Prostate gland (tissue), 2 donors: ENCODE measurements at regions not wholly inside any gene's neighbourhood (a gene's known extent, or its start where the extent isn't known, plus 50 kb on each side); places are given as distances from the start of the nearest gene placed in this dataset.

Source experiments
- POLR2A ChIP-seq: fragments of 450-650 bp; IDR thresholded peaks from one replicate; pipeline ENCODE4 v1.6.1; 2016; ENCODE audit warnings: antibody characterized with exemption, mild to moderate bottlenecking
- TF ChIP-seq, protein P1 (sequence below), 4 experiments: fragments of 200-600 bp in 2 of 4; fragments of 450-650 bp in 2 of 4; sonication (generic) in 2 of 4; IDR thresholded peaks; 1 replicate in 3 of 4; 2 replicates in 1 of 4; pipeline ENCODE4 v1.5.1; 2016 to 2019; ENCODE audit warnings: antibody characterized with exemption in 4 of 4, mild to moderate bottlenecking in 2 of 4, moderate library complexity in 2 of 4

GRCh38 chr18:73897517-73897916, 250.1 kb downstream of the FBXO15 start:
- TF ChIP-seq, protein P1, sequence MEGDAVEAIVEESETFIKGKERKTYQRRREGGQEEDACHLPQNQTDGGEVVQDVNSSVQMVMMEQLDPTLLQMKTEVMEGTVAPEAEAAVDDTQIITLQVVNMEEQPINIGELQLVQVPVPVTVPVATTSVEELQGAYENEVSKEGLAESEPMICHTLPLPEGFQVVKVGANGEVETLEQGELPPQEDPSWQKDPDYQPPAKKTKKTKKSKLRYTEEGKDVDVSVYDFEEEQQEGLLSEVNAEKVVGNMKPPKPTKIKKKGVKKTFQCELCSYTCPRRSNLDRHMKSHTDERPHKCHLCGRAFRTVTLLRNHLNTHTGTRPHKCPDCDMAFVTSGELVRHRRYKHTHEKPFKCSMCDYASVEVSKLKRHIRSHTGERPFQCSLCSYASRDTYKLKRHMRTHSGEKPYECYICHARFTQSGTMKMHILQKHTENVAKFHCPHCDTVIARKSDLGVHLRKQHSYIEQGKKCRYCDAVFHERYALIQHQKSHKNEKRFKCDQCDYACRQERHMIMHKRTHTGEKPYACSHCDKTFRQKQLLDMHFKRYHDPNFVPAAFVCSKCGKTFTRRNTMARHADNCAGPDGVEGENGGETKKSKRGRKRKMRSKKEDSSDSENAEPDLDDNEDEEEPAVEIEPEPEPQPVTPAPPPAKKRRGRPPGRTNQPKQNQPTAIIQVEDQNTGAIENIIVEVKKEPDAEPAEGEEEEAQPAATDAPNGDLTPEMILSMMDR (IDR thresholded peaks at IDR 0.05) = no peak
- no peak for TF ChIP-seq POLR2A
